Activated gamma-delta T cell treated with anti-CD3 and anti-CD28 coated beads, Interleukin-2, amount 50 U/mL, for 16 hours (primary cell): ENCODE measurements at regions not wholly inside any gene's neighbourhood (a gene's known extent, or its start where the extent isn't known, plus 50 kb on each side); places are given as distances from the start of the nearest gene placed in this dataset.

Experiments
- DNase-seq: peaks from one replicate; pipeline ENCODE4 v3.0.0-alpha.2; 2020; ENCODE audit warnings: low read depth

GRCh38 chr3:177673112-177673914, 476.0 kb upstream of the TBL1XR1 start:
- no peak for DNase-seq

DNA sequence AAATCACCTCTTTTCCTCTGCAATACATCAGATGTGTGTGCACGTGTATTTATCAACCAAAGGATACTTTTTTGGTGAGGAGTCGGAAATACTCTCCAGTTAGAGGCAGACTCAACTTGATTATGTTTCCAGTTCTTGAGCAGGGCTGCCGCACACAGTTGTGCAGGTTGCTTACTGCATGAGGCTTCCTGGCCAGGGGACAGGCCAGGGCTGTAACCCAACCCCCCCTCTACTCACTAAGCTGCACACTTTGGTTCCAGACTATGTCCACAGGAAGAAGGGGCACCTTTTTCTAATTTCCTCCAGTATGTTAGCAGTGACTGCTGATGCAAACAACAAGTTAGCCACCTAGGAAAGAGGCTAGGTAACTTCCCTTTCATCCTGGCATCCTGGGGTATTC, 476.9 kb upstream of the TBL1XR1 start:
- DNase-seq: no peak

DNA sequence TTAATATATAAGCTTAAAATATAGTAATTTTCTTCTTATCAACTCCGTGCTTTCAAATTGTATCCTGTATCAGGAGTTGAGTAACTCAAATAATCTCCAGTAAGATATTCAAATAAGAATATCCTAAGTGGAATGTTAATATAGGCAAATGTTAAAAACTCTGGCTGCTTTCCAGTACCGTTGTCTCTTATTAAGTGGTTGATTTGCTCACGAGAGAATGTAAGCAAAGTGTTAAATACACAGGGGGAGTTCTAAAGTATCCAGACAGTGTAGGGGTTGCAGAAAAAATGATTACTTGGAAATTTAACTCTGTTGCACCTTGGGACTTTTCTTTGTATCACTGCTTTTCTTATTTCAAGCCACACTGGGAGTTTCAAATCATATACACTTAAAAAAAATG, 478.9 kb upstream of the TBL1XR1 start:
- no peak for DNase-seq

GRCh38 chr3:177676947-177677587, 479.8 kb upstream of the TBL1XR1 start:
- DNase-seq: no peak

- no peak for DNase-seq
Measured at GRCh38 chr3:177679568-177680471, 482.5 kb upstream of the TBL1XR1 start.

GRCh38 chr3:177680472-177680821, 483.2 kb upstream of the TBL1XR1 start:
- DNase-seq: no peak

DNA sequence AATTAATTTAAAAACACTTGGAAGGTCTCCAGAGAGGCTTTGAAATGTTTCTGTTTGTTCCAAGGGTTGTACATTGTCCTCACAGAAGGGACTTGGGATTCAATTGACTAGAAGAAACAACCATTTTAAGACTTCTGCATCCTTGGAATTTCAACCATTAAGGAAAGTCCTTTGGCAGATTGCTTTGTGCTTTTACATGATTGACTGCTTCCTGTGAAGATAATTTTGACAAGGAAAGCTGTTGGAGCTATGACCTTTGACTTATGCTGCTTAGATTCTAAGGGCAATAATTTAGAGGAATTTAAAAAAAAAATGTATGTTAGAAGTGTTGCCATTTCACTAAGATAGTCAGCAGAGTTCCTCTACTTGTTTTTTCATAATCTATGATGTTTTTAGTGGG, 483.9 kb upstream of the TBL1XR1 start:
- no peak for DNase-seq

- DNase-seq: no peak
Measured at GRCh38 chr3:177681852-177682251, 484.6 kb upstream of the TBL1XR1 start.

GRCh38 chr3:177683586-177683985, 486.3 kb upstream of the TBL1XR1 start:
- no peak for DNase-seq

- no peak for DNase-seq
Measured at GRCh38 chr3:177686671-177687070, 489.4 kb upstream of the TBL1XR1 start.

- no peak for DNase-seq
Measured at GRCh38 chr3:177687291-177687690, 490.0 kb upstream of the TBL1XR1 start.

GRCh38 chr3:177688152-177688551, 490.9 kb upstream of the TBL1XR1 start:
- DNase-seq: no peak

DNA sequence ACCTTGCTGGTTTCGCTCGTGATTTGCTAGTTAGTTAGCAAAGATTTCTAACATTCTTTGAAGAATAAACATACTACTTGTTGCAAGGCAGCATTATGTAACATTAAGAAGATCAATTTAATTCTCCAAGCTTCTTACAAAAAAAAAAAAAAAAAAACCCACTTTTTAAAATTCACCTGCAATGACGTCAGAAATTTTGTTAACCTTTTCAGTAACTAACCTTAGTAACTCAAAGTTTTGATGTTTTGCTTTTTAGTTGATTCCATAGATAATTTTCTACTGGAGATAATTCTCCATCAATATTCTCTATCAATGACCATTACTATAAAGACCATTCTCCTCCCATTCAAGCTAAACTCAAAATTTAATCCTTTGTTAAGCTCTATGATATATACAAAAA, 491.8 kb upstream of the TBL1XR1 start:
- DNase-seq: no peak

- no peak for DNase-seq
Measured at GRCh38 chr3:177689869-177690268, 492.6 kb upstream of the TBL1XR1 start.

GRCh38 chr3:177690306-177690705, 493.0 kb upstream of the TBL1XR1 start:
- no peak for DNase-seq

- no peak for DNase-seq
Measured at GRCh38 chr3:177692304-177692975, 495.2 kb upstream of the TBL1XR1 start.

GRCh38 chr3:177693616-177694264, 496.5 kb upstream of the TBL1XR1 start:
- no peak for DNase-seq

- DNase-seq: no peak
Measured at GRCh38 chr3:177694316-177694715, 497.0 kb upstream of the TBL1XR1 start.

DNA sequence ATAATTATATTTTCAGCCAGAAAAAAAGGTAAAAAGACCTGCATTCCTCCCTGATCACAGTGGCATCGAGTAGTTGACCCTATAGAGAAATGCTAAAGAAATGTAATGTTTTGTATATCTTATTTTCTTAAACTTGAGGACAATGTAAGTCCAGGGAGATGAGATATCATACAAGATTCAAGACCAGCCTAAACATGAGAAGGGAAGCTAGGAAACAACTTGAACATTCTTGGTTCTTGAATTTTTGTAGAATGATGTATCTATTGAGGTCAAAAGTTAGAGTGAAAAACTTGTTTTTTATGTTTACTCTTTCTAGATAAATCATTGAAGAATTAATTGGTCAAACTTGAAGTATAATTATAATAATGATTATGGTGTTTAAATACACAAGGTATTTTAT, 497.7 kb upstream of the TBL1XR1 start:
- DNase-seq: no peak

DNA sequence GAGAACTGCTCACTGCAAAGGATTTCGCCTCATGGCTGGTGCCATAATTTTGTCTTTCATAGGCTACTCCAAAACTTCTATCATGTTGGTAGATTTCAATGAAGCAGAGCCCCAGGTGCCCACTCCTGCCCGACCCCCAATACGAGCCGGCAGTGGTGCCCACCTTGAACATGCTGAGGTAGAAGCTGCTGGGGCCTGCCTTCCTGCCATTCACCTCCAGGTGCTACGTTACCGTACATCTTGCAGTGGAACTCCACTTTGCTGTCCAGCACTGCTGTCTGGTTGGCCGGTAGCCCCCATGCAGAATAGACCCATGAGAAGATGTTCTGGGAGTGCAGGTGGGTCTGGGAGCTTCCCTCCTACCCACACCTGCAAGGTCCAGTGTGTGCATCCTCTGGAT, 502.8 kb upstream of the TBL1XR1 start:
- DNase-seq: no peak

DNA sequence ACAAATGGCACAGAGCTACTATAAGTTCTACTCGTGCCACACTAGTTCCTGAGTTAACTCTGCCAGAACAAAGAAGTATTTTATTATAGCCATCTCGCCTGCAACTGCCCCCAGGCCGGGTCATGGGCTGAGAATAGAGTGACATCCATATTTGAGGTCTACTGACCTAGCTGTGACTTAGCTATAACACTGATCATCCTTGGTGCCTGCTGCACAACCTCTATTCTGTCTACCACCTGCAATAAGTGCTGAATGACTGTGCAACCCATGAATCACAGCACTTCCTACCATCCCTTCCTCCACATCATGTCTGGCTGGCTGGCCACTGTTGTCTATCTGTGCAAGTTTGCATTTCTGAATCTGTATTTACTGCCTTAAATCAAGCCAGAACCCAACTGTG, 506.5 kb upstream of the TBL1XR1 start:
- no peak for DNase-seq
